Epithelial cell of prostate (primary cell): ENCODE measurements at regions not wholly inside any gene's neighbourhood (a gene's known extent, or its start where the extent isn't known, plus 50 kb on each side); places are given as distances from the start of the nearest gene placed in this dataset.
"Not testable (repeated sequence)": the region's sequence is repeated elsewhere in the genome, so short reads cannot be mapped to it uniquely, and the experiment has no call there.

Experiments
- DNase-seq: peaks from one replicate; pipeline ENCODE4 v3.0.0-alpha.2; 2011; ENCODE audit warnings: low read depth, low spot score
- H3K27ac ChIP-seq: fragments of 450-650 bp; 2 replicates; pipeline ENCODE4 v1.5.1; 2017; ENCODE audit warnings: mild to moderate bottlenecking

DNA sequence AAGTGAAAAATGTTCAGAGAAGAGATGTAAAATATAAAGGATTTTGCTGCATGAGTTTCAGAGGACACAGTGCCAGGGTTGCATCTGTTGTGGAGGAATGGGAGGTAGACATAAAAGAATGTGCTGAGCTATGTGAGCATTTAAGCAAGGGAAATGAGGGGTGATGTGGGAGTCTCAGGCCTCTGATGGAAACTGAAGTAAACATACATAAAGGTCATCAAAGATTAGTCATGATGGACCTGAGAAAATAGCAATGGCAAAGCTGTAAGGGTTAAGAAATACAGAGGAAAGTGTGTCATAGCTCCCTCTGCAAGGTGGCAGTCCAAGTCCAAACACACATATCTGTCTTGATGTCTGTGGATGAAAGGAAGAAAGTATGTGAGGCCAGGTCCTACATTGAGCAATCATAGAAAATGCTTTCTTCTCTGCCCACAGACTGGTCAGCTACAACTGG, 306.6 kb upstream of the ECI2 start:
- DNase-seq: no peak
- H3K27ac ChIP-seq: no peak overlapping the region

DNA sequence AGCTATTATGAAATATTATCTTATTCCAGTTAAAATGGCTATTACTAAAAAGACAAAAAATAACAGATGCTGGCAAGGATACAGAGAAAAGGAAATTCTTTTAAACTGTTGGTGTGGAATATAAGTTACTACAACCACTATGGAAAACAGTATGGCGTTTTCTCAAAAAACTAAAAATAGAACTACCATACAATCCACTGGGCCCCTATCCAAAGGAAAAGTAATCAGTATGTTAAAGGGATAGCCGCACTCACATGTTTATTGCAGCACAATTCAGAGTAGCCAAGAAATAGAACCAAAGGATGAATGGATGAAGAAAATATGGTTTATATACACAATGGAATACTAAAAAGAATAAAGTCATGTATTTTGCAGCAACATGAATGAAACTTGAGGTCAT, 303.8 kb upstream of the ECI2 start:
- no peak overlapping the region for H3K27ac ChIP-seq
- no peak for DNase-seq

DNA sequence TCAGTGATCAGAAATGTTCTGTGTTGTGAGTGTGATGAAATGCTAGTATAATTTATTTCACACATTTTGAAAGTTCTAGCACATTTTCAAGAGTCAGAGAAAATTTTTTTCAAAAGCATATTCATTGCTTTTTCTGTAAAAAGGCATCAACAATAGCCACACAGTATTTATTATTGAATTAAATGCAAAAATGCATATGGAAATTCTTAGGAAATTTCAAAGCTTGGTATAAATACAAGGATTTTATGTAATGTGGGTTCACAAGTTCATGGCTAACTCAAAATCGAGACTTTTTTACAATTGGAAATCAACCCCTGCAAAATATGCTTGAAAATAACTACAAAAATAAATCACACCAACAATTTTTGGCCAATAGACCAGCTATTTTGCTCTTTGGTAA, 302.0 kb upstream of the ECI2 start:
- H3K27ac ChIP-seq: no peak overlapping the region
- DNase-seq: no peak

GRCh38 chr6:4435981-4436445, 300.6 kb upstream of the ECI2 start:
- no peak overlapping the region for H3K27ac ChIP-seq
- no peak for DNase-seq

- H3K27ac ChIP-seq: no peak overlapping the region
- DNase-seq: no peak
Observed at GRCh38 chr6:4434655-4435054, 299.3 kb upstream of the ECI2 start.

DNA sequence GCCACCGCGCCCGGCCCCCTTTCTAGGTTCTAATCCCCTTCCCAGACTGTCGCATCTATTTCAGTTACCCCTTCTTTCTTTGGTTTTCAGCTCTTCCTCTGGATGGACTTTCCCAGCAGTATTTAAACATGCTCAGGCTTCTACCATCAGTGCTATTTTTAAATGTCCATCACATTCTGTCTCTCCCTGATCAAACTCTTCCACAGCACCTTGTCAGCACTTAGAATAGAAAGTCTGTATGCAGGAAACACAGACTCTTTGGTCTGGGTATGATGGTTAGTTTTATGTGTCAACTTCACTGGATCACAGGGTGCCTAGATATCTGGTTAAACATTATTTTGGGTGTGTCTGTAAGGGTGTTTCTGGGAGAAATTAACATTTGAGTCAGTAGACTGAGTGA, 297.8 kb upstream of the ECI2 start:
- no peak overlapping the region for H3K27ac ChIP-seq
- no peak for DNase-seq

GRCh38 chr6:4426968-4427367, 291.6 kb upstream of the ECI2 start:
- no peak for DNase-seq
- H3K27ac ChIP-seq: no peak overlapping the region

GRCh38 chr6:4421837-4422236, 286.5 kb upstream of the ECI2 start:
- no peak overlapping the region for H3K27ac ChIP-seq
- no peak for DNase-seq

GRCh38 chr6:4420160-4420865, 284.9 kb upstream of the ECI2 start:
- no peak overlapping the region for H3K27ac ChIP-seq
- DNase-seq: no peak

DNA sequence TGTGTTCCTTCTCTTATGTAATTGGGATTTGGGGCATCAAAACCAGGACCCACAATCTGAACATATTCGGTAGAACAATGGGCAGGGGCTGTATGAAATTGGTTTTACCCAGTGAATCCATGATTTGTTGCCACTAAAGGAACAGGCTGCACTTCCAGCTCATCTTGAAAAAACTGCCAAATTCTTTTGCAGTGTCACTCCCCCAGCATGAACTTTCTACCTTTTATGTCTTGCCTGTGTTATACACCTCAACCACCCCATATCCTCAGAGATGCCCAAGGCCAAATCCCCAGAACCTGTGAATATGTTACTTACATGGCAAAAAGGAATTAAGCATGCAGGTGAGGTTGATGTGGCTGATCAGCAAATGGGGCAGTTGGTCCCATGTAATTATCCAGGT, 280.2 kb upstream of the ECI2 start:
- no peak for DNase-seq
- H3K27ac ChIP-seq: no peak overlapping the region

DNA sequence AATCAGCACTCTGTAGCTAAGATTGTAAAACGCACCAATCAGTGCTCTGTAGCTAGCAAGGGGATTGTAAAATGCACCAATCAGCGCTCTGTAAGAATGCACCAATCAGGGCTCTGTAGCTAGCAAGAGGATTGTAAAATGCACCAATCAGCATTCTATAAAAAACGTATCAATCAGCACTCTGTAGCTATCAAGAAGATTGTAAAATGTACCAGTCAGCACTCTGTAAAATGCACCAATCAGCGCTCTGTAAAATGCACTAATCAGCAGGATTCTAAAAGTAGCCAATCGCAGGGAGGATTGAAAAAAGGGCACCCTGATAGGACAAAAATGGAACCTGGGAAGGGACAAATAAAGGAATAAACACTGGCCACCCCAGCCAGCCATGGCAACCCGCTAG, 278.7 kb upstream of the ECI2 start:
- DNase-seq, H3K27ac ChIP-seq: not testable (repeated sequence)

GRCh38 chr6:4413073-4413472, 277.7 kb upstream of the ECI2 start:
- no peak for DNase-seq

GRCh38 chr6:4412488-4412887, 277.1 kb upstream of the ECI2 start:
- H3K27ac ChIP-seq: no peak overlapping the region
- DNase-seq: no peak

More at GRCh38 chr6:4413073-4413472, 277.7 kb upstream of the ECI2 start:
- H3K27ac ChIP-seq: no peak overlapping the region

- DNase-seq: no peak
Observed at GRCh38 chr6:4412077-4412476, 276.7 kb upstream of the ECI2 start.

DNA sequence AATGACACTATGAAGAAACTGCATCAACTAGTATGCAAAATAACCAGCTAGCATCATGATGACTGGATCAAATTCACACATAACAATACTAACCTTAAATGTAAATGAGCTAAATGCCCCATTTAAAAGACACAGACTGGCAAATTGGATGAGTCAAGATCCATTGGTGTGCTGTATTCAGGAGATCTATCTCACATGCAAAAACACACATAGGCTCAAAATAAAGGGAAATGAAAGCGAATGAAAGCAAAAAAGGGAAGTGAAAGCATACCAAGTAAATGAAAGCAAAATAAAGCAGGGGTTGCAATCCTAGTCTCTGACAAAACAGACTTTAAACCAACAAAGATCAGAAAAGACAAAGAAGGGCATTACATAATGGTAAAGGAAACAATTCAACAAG, 272.3 kb upstream of the ECI2 start:
- not testable (repeated sequence) for H3K27ac ChIP-seq

More at GRCh38 chr6:4412077-4412476, 276.7 kb upstream of the ECI2 start:
- H3K27ac ChIP-seq: no peak overlapping the region

DNA sequence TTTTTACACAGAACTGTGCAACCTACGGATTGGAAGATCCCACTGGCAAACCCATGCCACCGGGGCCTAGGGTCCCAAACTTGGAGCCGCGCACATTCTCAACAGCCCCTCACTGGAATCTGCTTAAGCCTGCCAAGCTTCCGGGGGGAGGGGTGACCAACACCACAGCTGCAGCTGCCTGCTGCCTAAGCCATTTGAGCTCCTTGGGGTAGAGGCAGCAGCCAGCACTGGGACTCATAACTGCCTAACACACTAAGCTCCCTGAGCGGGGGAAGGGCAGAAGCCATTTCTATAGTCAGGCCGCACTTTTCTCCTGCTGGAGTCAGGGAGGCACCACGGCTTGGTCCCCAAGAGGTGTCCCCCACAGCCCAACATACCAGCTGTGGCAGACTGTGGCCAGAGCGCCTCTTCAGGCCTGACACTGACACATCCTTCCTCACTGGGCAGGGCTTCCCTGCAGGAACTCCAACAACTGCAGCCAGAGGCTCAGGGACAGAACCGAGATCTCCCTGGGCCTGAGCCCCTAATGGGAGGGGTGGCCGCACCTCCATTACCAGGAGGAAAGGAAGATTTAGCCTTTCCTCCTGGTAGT, 270.3 kb upstream of the ECI2 start:
- DNase-seq: no peak
- no peak overlapping the region for H3K27ac ChIP-seq

More for the DNA sequence above, 272.3 kb upstream of the ECI2 start:
- not testable (repeated sequence) for DNase-seq

DNA sequence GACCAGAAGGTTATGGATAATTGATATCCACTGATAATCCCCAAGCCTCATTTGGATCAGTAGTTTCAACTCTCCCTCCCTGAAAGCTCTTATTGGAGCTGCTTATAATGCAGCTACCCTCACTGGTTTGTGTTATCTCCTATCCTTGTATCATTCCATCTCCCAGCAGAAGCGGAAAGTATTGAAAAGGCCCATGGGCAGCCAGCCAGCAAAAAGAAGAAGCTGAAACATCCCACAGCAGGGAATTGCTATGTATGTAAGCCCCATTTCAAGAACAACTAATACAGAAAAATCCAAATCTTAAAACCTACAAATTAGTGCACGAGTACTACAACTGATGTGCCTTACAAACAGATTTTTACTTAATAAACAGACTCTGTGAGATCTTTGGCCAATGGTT, 269.0 kb upstream of the ECI2 start:
- DNase-seq: no peak
- H3K27ac ChIP-seq: no peak overlapping the region

DNA sequence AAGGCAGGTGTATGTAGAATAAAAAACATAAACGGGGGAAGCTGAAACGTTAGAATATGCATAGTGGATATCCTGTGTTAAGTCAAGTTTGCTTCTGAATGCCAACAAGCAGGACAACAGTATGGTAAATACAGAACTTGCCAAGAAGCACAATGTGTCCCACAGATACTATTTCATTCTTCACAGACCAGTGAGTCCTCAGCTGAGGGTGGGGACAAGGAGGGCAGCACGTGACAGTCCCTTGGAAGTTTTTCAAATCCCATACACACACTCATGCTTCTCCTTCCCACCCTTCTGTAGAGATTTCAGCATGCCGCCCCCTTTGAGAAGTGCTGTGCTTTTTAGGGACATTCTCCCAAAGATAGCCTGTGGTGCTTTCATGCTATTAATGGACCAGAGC, 268.5 kb upstream of the ECI2 start:
- H3K27ac ChIP-seq: no peak overlapping the region
- no peak for DNase-seq

DNA sequence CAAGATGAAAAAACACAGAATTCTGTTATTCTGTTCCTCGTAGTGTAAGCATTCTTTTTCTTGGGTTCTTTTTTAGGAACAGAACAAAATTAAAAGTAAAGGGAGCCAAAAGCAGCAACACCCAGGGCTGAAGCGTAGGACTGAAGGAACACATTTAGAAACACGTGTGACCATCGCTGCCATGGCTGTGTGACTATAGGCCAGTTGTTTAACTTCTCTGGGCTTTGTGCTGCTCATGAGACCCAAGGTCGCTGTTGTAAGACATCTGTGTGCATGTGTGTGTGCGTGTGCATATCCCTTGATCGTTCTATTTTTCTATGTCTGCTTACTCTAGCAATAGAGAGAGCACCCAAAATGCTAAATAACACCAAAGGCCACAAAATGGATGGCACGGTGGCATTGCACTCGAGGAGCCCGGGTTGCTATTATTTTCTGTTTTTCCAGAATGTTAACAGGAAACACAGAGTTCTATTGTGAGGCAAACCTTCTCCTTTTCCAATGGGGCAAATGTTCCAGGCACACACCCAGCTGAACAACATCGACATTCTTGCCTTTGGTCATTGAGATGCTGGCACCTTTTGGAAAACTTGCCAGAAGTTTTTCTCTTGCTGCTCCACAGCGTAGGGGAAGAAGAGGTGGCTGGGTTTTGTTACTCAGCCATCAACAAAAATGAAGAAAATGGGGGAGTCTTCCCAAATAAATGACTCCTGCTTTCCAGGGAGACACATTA, 267.8 kb upstream of the ECI2 start:
- no peak for DNase-seq
- peak overlapping the region; percentile 57 for H3K27ac ChIP-seq

DNA sequence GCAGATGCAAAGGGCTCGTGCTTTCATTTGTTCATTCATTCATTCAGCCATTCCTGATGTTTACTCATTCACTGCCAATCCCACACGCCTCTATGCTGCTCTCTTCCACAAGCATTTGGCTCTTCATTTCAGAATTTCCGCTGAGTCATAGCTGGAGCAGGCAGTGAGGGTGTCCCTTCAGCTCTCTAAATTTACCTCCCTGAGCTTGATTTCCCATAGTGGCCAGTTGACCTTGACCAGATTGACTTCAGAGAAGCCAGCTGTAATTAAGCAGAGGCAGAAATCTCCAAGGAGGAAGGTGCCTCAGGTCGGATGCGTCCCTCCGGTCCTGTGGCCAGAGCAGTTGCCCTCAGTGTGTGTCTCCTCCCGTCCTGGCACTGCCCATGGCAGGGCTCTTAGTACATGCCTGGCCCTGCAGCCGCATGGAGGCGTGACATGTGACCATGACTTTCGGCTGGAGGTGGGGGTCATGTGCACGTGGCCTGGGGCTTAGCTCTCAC, 267.2 kb upstream of the ECI2 start:
- DNase-seq: no peak
- peak overlapping the region; percentile 57 for H3K27ac ChIP-seq
